Jurkat, Clone E6-1 (cell line): ENCODE measurements at regions not wholly inside any gene's neighbourhood (a gene's known extent, or its start where the extent isn't known, plus 50 kb on each side); places are given as distances from the start of the nearest gene placed in this dataset.

Source experiments
- DNase-seq: peaks from one replicate; pipeline ENCODE4 v3.0.0-alpha.2; 2011; ENCODE audit warnings: low read depth, low spot score
- H3K4me3 ChIP-seq: 2 replicates; pipeline ENCODE4 v1.5.1; 2011; ENCODE audit warnings: mild to moderate bottlenecking, low read length, control low read depth, moderate library complexity

DNA sequence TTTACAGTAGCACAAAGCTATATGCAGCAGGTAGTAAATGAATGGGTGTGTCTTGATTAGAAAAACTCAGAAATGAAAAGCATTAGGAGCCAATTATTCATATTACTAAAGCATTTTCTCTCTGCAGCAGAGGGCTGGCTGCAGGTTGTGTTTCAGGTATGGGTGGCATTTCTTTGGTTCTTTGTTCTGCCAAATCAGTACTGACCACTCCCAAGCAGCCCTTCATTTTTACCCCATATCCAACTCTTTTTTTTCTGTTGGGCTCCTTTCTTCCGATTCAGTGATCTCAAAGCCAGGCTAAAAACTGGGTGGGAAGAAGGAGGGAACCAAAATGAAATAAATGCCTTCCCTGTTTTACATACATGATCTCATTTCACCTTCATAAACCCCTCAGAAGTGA lies 162.3 kb downstream of the SPRY1 start:
- no peak overlapping the region for H3K4me3 ChIP-seq

DNA sequence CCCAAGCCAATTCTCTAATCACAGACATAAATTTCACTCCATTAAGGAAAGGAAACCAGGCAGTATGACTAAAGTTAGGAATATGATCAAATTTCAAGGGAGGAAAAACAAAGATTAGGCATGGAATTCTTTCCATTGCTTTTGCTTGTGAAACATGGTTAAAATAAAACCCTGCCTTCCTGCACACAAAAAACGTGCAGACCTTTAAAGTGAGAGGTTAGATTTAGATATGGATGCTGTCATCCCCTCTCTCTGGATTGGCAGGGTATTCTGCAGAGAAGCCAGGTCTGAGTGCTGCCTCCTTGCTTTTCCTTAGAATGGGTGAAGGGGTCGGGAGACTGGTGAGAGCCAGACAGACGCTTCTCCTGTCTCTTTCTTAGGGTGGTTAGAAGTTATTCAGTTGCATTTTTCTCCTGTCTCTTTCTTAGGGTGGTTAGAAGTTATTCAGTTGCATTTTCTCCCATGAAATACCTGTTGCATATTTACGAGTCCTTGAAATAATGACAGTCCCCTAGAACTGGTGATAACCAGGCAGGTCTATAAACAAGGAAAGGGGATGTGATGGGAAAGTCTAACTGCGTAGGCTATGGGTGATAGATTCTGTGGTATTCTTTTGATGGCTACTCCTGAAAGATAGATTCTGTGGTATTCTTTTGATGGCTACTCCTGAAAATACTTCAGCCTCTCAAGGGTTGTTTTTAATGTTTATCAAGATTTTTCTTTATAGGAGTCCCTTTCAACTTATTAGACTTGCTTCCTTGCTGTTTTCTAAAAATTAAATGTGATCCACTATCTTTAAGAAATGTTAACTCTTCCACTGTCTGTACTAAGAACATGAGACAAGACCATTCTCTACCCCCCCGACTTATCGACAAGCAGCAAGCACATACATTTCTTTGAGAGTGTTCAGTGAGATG lies 163.6 kb downstream of the SPRY1 start:
- no peak overlapping the region for H3K4me3 ChIP-seq
- no peak for DNase-seq

More for the DNA sequence above, 162.3 kb downstream of the SPRY1 start:
- DNase-seq: no peak

- DNase-seq: no peak
- no peak overlapping the region for H3K4me3 ChIP-seq
Measured at GRCh38 chr4:123561525-123561924, 164.9 kb downstream of the SPRY1 start.

DNA sequence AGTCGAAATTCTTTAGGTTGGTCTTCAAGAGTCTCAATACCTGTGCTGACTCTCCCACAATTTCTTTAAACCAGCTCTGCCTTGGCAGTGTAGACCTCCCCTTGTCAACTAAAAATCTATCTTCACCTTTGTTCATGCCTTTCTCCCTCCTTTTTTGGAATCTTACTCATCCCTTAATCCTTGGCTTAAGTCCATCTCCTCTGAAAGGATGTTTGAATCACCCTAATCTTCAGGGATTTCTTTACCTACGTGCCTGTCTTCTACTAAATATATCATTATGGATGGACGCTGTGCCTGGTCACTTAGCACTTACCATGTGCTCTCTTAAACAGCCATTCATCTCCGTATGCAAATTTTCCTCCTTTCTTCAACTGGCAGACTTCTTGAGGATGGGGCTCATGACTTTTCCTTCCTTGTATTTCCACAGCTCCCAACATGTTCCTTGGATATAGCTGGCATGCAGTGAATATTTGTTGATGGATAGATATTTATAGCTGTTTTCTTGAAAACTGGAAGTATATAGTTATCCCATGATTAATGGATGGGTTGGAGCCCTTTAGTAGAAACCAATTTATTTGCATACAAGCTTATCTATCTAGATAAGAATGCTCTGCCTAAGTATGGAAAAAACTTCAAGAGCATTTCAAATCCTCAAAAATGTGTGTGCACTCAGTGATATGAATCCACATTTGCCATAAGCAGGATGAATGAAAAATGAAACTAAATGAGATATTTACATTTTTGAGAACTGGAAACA lies 166.6 kb downstream of the SPRY1 start:
- no peak overlapping the region for H3K4me3 ChIP-seq

DNA sequence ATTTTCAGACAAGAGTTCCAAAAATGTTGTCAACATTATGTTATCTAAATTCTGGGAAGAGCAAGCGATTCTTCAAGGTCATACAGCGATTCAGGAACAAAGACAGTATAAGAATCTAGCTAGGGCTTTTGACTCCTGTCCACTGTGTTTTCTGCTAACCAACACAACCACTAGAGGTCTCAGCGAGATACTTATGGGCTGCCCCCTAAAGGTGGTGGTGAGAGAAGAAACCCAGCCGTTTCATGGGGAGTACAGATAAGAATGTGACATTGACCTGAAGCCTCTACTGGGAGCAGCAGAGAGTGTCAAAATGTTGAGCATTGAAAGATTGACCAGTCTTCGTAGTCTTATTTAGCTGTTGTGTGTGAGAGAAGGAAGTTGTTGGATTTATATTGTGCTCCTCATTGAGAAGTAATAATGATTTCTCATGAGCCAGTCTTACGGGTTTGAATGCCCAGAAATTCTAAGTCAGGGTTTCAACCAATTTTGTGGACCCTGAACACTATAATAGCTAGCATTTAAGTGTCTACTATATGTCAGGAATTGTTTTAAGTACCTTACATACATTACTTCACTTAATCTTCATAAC lies 168.3 kb downstream of the SPRY1 start:
- peak; percentile 83 for DNase-seq
- H3K4me3 ChIP-seq: no peak overlapping the region

More for the DNA sequence above, 166.6 kb downstream of the SPRY1 start:
- DNase-seq: no peak

- no peak overlapping the region for H3K4me3 ChIP-seq
- no peak for DNase-seq
Measured at GRCh38 chr4:123568936-123569335, 172.3 kb downstream of the SPRY1 start.

DNA sequence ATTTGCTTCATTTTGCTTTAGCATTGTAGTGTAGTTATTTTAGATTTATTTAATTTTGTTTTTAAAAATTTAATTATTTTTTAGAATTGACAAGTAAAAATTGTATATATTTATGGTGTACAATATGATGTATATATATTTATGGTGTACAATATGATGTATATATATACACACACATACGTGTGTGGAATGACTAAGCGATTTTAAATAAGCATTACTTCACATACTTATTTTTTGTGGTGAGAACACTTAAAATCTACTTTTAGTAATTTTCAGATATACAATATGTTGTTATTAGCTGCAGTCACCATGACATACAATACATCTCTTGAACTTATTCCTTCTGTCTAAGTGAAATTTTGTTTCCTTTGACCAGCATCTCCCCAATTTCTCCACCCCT lies 172.9 kb downstream of the SPRY1 start:
- no peak for DNase-seq

GRCh38 chr4:123573866-123574508 lies 177.4 kb downstream of the SPRY1 start:
- H3K4me3 ChIP-seq: no peak overlapping the region

More for the DNA sequence above, 172.9 kb downstream of the SPRY1 start:
- H3K4me3 ChIP-seq: no peak overlapping the region

DNA sequence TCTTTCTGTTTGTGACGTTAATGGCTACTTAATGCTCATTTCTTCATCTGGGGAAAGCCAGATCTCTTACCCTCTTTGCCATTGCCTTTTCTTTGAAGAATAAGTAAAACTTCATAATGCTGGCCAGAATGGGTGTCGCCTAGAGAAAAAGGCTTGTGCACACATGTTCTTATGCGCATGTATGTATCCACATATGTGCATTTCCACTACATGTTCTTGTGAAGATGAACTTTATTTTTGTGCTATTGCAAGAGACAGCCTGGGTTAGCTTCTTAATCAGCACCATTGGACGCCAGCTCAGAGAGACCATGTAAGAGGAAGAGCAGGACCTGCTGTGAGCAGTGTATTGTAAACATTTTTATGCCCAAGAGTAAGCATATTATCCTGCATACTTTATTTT lies 178.7 kb downstream of the SPRY1 start:
- DNase-seq: no peak
- H3K4me3 ChIP-seq: no peak overlapping the region

More at GRCh38 chr4:123573866-123574508, 177.4 kb downstream of the SPRY1 start:
- no peak for DNase-seq

- no peak overlapping the region for H3K4me3 ChIP-seq
- DNase-seq: no peak
Measured at GRCh38 chr4:123577225-123577906, 180.8 kb downstream of the SPRY1 start.

GRCh38 chr4:123578276-123579029 lies 181.9 kb downstream of the SPRY1 start:
- DNase-seq: no peak
- no peak overlapping the region for H3K4me3 ChIP-seq

GRCh38 chr4:123579961-123580360 lies 183.4 kb downstream of the SPRY1 start:
- no peak for DNase-seq
- H3K4me3 ChIP-seq: no peak overlapping the region

GRCh38 chr4:123580981-123581664 lies 184.5 kb downstream of the SPRY1 start:
- no peak for DNase-seq
- no peak overlapping the region for H3K4me3 ChIP-seq

- DNase-seq: no peak
- no peak overlapping the region for H3K4me3 ChIP-seq
Measured at GRCh38 chr4:123581802-123582201, 185.2 kb downstream of the SPRY1 start.

- no peak overlapping the region for H3K4me3 ChIP-seq
- DNase-seq: no peak
Measured at GRCh38 chr4:123583043-123583442, 186.4 kb downstream of the SPRY1 start.

DNA sequence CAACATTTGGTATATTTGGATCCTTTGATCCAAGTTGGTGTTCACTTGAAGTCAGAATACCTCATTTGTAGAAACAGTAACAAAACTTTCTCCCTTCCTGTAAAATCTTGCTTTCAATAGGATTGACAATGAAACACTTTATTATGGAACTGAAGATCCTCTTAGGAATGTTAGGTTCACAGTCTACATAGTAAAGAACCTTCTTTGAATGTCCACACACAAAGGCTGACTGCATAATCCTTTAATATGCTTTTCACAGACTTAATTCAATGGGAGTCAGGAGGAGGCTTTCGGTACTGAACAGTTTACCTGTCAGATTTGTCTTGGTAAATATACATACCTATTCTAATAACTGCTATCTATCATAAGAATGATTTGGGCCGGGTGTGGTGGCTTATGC lies 188.5 kb downstream of the SPRY1 start:
- no peak overlapping the region for H3K4me3 ChIP-seq
- DNase-seq: no peak

DNA sequence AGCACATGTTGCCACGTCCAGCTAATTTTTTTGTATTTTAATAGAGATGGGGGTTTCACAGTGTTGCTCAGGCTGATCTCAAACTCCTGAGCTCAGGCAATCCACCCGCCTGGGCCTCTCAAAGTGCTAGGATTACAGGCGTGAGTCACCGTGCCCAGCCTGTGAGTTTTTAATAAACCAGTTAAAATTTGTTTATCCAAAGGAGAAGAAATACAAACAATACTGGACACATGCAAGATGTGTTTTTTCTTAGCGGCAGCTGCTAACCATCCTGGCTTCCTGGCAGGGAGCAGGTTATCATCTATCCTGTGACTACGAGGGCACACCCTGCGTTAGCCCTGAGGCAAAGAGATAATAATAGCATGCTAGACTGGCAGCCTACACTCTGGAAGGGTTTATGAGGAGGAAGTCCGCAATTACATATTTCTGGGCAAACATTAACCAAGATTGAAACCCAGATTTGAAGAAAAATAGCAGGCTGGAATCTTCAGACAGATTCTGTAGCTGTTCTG lies 191.4 kb downstream of the SPRY1 start:
- DNase-seq: no peak
- no peak overlapping the region for H3K4me3 ChIP-seq
